ENCODE measurements at regions not wholly inside any gene's neighbourhood (a gene's known extent, or its start where the extent isn't known, plus 50 kb on each side); places are given as distances from the start of the nearest gene placed in this dataset.

GRCh38 chr3:5517921-5518320 lies 330.4 kb downstream of the EDEM1 start:
- no peak overlapping the region for H3K27ac ChIP-seq (ENCODE audit: low read length)
- no peaks in the 10 kb centered on the region for H3K27me3 ChIP-seq (ENCODE audit: insufficient read depth, low read depth, low read length)
- H3K36me3 ChIP-seq (ENCODE audit: insufficient read depth, low read length), result no peaks in the 10 kb centered on the region
- no peak overlapping the region for H3K4me2 ChIP-seq (ENCODE audit: low read length)
- H4K20me1 ChIP-seq (ENCODE audit: insufficient read depth), result no peaks in the 10 kb centered on the region
- no peak overlapping the region for H2AFZ ChIP-seq (ENCODE audit: low read depth, low read length)
- no peak for TF ChIP-seq EZH2 (IDR thresholded peaks at IDR 0.05; ENCODE audit: borderline replicate concordance, insufficient read depth, low read length, poor library complexity, severe bottlenecking)
- TF ChIP-seq EP300 (conservative IDR thresholded peaks at IDR 0.05; ENCODE audit: poor library complexity, severe bottlenecking), result no peak
- no peak for TF ChIP-seq SMC3 (conservative IDR thresholded peaks at IDR 0.05; ENCODE audit: poor library complexity)
- no peak for TF ChIP-seq POLR2AphosphoS5 (IDR thresholded peaks at IDR 0.05)
- TF ChIP-seq, protein P1, sequence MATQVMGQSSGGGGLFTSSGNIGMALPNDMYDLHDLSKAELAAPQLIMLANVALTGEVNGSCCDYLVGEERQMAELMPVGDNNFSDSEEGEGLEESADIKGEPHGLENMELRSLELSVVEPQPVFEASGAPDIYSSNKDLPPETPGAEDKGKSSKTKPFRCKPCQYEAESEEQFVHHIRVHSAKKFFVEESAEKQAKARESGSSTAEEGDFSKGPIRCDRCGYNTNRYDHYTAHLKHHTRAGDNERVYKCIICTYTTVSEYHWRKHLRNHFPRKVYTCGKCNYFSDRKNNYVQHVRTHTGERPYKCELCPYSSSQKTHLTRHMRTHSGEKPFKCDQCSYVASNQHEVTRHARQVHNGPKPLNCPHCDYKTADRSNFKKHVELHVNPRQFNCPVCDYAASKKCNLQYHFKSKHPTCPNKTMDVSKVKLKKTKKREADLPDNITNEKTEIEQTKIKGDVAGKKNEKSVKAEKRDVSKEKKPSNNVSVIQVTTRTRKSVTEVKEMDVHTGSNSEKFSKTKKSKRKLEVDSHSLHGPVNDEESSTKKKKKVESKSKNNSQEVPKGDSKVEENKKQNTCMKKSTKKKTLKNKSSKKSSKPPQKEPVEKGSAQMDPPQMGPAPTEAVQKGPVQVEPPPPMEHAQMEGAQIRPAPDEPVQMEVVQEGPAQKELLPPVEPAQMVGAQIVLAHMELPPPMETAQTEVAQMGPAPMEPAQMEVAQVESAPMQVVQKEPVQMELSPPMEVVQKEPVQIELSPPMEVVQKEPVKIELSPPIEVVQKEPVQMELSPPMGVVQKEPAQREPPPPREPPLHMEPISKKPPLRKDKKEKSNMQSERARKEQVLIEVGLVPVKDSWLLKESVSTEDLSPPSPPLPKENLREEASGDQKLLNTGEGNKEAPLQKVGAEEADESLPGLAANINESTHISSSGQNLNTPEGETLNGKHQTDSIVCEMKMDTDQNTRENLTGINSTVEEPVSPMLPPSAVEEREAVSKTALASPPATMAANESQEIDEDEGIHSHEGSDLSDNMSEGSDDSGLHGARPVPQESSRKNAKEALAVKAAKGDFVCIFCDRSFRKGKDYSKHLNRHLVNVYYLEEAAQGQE (IDR thresholded peaks at IDR 0.05; ENCODE audit: borderline replicate concordance), result no peak
- no peak for TF ChIP-seq TAF1 (IDR thresholded peaks at IDR 0.05; ENCODE audit: low read depth)
- no peak for TF ChIP-seq RAD21 (conservative IDR thresholded peaks at IDR 0.05)
- no peak for TF ChIP-seq MXI1 (conservative IDR thresholded peaks at IDR 0.05; ENCODE audit: poor library complexity, severe bottlenecking)
- TF ChIP-seq, protein P2, sequence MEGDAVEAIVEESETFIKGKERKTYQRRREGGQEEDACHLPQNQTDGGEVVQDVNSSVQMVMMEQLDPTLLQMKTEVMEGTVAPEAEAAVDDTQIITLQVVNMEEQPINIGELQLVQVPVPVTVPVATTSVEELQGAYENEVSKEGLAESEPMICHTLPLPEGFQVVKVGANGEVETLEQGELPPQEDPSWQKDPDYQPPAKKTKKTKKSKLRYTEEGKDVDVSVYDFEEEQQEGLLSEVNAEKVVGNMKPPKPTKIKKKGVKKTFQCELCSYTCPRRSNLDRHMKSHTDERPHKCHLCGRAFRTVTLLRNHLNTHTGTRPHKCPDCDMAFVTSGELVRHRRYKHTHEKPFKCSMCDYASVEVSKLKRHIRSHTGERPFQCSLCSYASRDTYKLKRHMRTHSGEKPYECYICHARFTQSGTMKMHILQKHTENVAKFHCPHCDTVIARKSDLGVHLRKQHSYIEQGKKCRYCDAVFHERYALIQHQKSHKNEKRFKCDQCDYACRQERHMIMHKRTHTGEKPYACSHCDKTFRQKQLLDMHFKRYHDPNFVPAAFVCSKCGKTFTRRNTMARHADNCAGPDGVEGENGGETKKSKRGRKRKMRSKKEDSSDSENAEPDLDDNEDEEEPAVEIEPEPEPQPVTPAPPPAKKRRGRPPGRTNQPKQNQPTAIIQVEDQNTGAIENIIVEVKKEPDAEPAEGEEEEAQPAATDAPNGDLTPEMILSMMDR (IDR thresholded peaks at IDR 0.05; ENCODE audit: poor library complexity, severe bottlenecking), result no peak
- H3K4me3 ChIP-seq (ENCODE audit: low read length), result no peak overlapping the region
- no peak overlapping the region for H3K9ac ChIP-seq (ENCODE audit: low read length)
- H3K9me3 ChIP-seq (ENCODE audit: low read length), result no peaks in the 10 kb centered on the region
- no peaks in the 10 kb centered on the region for H3K9me2 ChIP-seq (ENCODE audit: insufficient read depth, low read length)
- H3F3A ChIP-seq (ENCODE audit: insufficient read depth, low read length, poor library complexity, severe bottlenecking), result no peaks in the 10 kb centered on the region
- H3K79me2 ChIP-seq (replicated peaks; ENCODE audit: insufficient read depth, low read length), result no peaks in the 10 kb centered on the region

GRCh38 chr3:5520237-5520636 lies 332.7 kb downstream of the EDEM1 start:
- Histone ChIP-seq H3K27ac (ENCODE audit: low read length) (no peak overlapping the region), H4K20me1 (ENCODE audit: insufficient read depth) (no peaks in the 10 kb centered on the region), H3K4me3 (ENCODE audit: low read length) (no peak overlapping the region), H3K79me2 (replicated peaks; ENCODE audit: insufficient read depth, low read length) (no peaks in the 10 kb centered on the region), H3K27me3 (ENCODE audit: insufficient read depth, low read depth, low read length) (no peaks in the 10 kb centered on the region), H3K4me2 (ENCODE audit: low read length) (no peak overlapping the region), H3K9me3 (ENCODE audit: low read length) (no peaks in the 10 kb centered on the region), H2AFZ (ENCODE audit: low read depth, low read length) (no peak overlapping the region), H3K36me3 (ENCODE audit: insufficient read depth, low read length) (no peaks in the 10 kb centered on the region), H3F3A (ENCODE audit: insufficient read depth, low read length, poor library complexity, severe bottlenecking) (no peaks in the 10 kb centered on the region), H3K9me2 (ENCODE audit: insufficient read depth, low read length) (no peaks in the 10 kb centered on the region), H3K9ac (ENCODE audit: low read length) (no peak overlapping the region)
- TF ChIP-seq MXI1 (conservative IDR thresholded peaks at IDR 0.05; ENCODE audit: poor library complexity, severe bottlenecking) (no peak), POLR2AphosphoS5 (IDR thresholded peaks at IDR 0.05) (no peak), SMC3 (conservative IDR thresholded peaks at IDR 0.05; ENCODE audit: poor library complexity) (no peak)
- TF ChIP-seq, protein P1 (IDR thresholded peaks at IDR 0.05; ENCODE audit: borderline replicate concordance), result no peak
